GM12873 (cell line): ENCODE measurements at regions not wholly inside any gene's neighbourhood (a gene's known extent, or its start where the extent isn't known, plus 50 kb on each side); places are given as distances from the start of the nearest gene placed in this dataset.

Experiments used
- TF ChIP-seq, protein P1 (sequence below): IDR thresholded peaks from 2 replicates; pipeline ENCODE4 v1.5.1; 2012; ENCODE audit warnings: low read depth, mild to moderate bottlenecking, moderate library complexity, low read length, control low read depth; ENCODE audit not compliant: insufficient read depth; ENCODE audit errors: missing control alignments

GRCh38 chr10:23897861-23898260, 311.1 kb upstream of the KIAA1217 start:
- TF ChIP-seq, protein P1, sequence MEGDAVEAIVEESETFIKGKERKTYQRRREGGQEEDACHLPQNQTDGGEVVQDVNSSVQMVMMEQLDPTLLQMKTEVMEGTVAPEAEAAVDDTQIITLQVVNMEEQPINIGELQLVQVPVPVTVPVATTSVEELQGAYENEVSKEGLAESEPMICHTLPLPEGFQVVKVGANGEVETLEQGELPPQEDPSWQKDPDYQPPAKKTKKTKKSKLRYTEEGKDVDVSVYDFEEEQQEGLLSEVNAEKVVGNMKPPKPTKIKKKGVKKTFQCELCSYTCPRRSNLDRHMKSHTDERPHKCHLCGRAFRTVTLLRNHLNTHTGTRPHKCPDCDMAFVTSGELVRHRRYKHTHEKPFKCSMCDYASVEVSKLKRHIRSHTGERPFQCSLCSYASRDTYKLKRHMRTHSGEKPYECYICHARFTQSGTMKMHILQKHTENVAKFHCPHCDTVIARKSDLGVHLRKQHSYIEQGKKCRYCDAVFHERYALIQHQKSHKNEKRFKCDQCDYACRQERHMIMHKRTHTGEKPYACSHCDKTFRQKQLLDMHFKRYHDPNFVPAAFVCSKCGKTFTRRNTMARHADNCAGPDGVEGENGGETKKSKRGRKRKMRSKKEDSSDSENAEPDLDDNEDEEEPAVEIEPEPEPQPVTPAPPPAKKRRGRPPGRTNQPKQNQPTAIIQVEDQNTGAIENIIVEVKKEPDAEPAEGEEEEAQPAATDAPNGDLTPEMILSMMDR, result no peak

DNA sequence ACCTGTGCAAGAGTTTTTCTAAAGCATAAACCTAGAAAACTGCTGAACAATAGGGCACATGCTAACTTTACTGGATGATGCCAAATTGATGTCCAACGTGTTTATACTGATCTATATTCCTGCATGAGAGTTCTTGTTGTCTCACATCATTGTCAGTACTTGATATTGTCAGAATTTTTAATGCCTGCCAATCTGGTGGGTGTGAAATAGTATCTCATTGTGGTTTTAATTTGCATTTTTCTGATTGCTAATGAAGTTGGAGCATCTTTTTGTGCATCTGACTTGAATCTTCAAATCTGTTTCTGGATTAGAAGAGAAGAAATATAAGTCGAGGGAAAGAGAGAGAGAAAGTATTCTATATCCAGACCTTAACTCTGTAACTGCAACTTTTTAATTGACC, 309.8 kb upstream of the KIAA1217 start:
- TF ChIP-seq, protein P1, result no peak

DNA sequence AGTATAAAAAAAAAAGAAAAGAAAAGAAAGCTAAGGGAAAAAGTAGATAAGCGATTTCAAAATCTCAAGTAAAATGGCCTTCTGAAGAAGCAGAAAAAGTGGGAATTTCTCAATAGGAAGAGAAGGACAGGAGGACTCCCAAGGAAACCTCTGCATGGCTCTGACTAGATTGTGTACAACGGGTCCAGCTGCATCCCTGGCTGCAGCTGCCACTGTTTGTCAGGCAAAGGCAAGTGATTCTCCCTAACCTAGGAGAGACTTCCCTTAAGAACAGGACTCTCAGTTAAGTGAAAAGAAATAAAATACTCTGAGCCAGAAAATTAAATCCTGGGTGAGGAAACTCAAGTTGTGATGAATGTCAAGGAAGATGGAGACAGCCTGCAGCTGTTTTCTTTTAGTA, 298.6 kb upstream of the KIAA1217 start:
- TF ChIP-seq, protein P1, result no peak

GRCh38 chr10:23912884-23913404, 296.0 kb upstream of the KIAA1217 start:
- TF ChIP-seq, protein P1, result no peak

- TF ChIP-seq, protein P1, result no peak
Observed at GRCh38 chr10:23914641-23915040, 294.3 kb upstream of the KIAA1217 start.

GRCh38 chr10:23917251-23917840, 291.6 kb upstream of the KIAA1217 start:
- TF ChIP-seq, protein P1, result no peak

GRCh38 chr10:23918090-23918723, 290.7 kb upstream of the KIAA1217 start:
- TF ChIP-seq, protein P1, result no peak
